ENCODE measurements at regions not wholly inside any gene's neighbourhood (a gene's known extent, or its start where the extent isn't known, plus 50 kb on each side); places are given as distances from the start of the nearest gene placed in this dataset.
"Not testable (repeated sequence)": the region's sequence is repeated elsewhere in the genome, so short reads cannot be mapped to it uniquely, and the experiment has no call there.

DNA sequence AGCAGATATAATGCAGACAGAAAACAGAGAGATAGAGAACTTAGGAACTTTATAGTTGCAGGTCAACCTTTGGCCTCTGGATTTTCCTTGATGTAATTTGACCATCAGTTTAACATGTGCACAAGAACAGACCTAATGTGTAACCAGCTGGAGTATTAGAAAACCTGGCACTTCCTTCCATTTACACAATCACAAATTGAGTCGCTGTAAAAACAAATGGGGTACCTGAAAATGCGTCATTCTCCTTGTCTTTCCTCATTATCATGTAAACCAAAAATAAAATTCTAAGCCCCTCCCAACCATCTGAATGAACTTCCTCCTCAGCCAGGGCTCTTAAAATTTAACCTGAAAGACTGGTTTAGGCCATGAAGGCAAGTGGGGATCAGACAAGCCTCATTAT lies 358.4 kb upstream of the MAGEB16 start:
- DNase-seq = no peak
- Mint-ChIP-seq H3K27me3 (ENCODE audit: unreplicated experiment) (no peaks in the 10 kb centered on the region), H3K4me3 (ENCODE audit: unreplicated experiment) (no peak overlapping the region), H3K27ac (ENCODE audit: unreplicated experiment) (no peak overlapping the region), H3K36me3 (ENCODE audit: unreplicated experiment) (no peaks in the 10 kb centered on the region), H3K9me3 (ENCODE audit: unreplicated experiment) (no peaks in the 10 kb centered on the region), H3K4me1 (ENCODE audit: low read depth, unreplicated experiment) (no peaks in the 10 kb centered on the region)
- TF ChIP-seq CTCF (IDR thresholded peaks at IDR 0.05; ENCODE audit: partially characterized antibody, unreplicated experiment) = no peak

GRCh38 chrX:35442421-35442820 lies 355.7 kb upstream of the MAGEB16 start:
- Mint-ChIP-seq H3K36me3 (ENCODE audit: unreplicated experiment) (no peaks in the 10 kb centered on the region), H3K4me1 (ENCODE audit: low read depth, unreplicated experiment) (no peaks in the 10 kb centered on the region), H3K4me3 (ENCODE audit: unreplicated experiment) (no peak overlapping the region), H3K27ac (ENCODE audit: unreplicated experiment) (no peak overlapping the region), H3K27me3 (ENCODE audit: unreplicated experiment) (no peaks in the 10 kb centered on the region), H3K9me3 (ENCODE audit: unreplicated experiment) (peaks cover 2% of the 10 kb centered on the region)
- TF ChIP-seq CTCF (IDR thresholded peaks at IDR 0.05; ENCODE audit: partially characterized antibody, unreplicated experiment) = no peak
- no peak for DNase-seq

- H3K27ac Mint-ChIP-seq (ENCODE audit: unreplicated experiment); H3K4me3 Mint-ChIP-seq (ENCODE audit: unreplicated experiment); H3K27me3 Mint-ChIP-seq (ENCODE audit: unreplicated experiment); H3K9me3 Mint-ChIP-seq (ENCODE audit: unreplicated experiment); H3K4me1 Mint-ChIP-seq (ENCODE audit: low read depth, unreplicated experiment); DNase-seq; H3K36me3 Mint-ChIP-seq (ENCODE audit: unreplicated experiment): not testable (repeated sequence)
These were observed 355.0 kb upstream of the MAGEB16 start for GRCh38 chrX:35443091-35443582.

DNA sequence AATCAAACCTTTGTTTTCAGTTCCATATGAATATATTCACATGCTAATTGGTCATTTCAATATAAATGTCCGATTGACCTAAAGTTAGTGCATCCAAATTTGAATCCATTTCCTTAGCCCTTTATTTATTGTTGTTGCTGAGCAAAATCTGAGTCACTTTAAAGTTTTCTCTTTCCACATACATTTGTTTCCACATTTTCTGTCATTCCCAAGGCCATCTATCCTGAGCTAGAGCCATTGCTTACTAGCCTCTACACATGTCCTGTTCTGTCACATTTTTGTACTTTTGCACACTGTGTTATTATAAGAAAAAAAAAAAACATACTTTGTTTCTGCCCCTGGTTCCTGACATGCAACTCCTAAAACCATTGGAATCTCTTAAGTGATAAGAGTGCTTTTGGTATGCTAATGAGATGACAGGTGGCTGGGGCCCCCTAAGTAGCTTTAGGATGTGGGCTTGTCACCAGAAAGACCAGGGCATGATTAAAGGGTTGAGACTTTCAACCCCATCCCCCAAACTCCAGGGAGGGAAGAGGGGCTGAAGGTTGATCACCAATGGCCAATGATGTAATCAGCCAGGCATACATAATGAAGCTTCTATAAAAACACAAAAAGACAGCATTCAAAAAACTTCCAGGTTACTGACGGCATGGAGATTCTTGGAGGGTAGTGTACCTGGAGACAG lies 353.3 kb upstream of the MAGEB16 start:
- no peaks in the 10 kb centered on the region for H3K4me1 Mint-ChIP-seq (ENCODE audit: low read depth, unreplicated experiment)
- H3K36me3 Mint-ChIP-seq (ENCODE audit: unreplicated experiment) = no peaks in the 10 kb centered on the region
- DNase-seq = no peak
- peaks cover 2% of the 10 kb centered on the region for H3K9me3 Mint-ChIP-seq (ENCODE audit: unreplicated experiment)
- no peak for TF ChIP-seq CTCF (IDR thresholded peaks at IDR 0.05; ENCODE audit: partially characterized antibody, unreplicated experiment)
- no peak overlapping the region for H3K4me3 Mint-ChIP-seq (ENCODE audit: unreplicated experiment)
- no peak overlapping the region for H3K27ac Mint-ChIP-seq (ENCODE audit: unreplicated experiment)
- H3K27me3 Mint-ChIP-seq (ENCODE audit: unreplicated experiment) = no peaks in the 10 kb centered on the region

DNA sequence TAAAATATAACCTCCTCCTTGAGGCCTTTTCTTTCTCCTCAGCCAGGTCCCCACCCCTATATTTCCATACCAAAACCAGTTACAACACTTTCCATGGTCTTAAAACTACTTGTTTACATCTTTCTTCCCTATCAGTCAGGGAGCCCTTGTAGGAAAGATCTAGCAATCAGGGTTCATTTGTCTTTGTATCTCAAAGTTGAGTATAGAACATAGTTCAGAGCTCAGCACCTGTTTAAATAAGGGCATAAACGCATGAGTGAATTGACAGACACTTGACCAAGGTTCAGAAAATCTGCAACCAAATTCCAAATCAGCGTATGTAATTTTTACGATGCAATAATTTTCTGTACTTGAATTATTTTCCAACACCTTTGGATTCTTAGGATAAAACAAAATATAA lies 352.2 kb upstream of the MAGEB16 start:
- Mint-ChIP-seq H3K4me3 (ENCODE audit: unreplicated experiment) (no peak overlapping the region), H3K27me3 (ENCODE audit: unreplicated experiment) (no peaks in the 10 kb centered on the region), H3K9me3 (ENCODE audit: unreplicated experiment) (peaks cover 2% of the 10 kb centered on the region), H3K36me3 (ENCODE audit: unreplicated experiment) (no peaks in the 10 kb centered on the region), H3K4me1 (ENCODE audit: low read depth, unreplicated experiment) (no peaks in the 10 kb centered on the region), H3K27ac (ENCODE audit: unreplicated experiment) (no peak overlapping the region)
- no peak for DNase-seq
- TF ChIP-seq CTCF (IDR thresholded peaks at IDR 0.05; ENCODE audit: partially characterized antibody, unreplicated experiment) = no peak

All from glutamatergic neuron (in vitro differentiated cells).